C4-2B (cell line): ENCODE measurements at regions not wholly inside any gene's neighbourhood (a gene's known extent, or its start where the extent isn't known, plus 50 kb on each side); places are given as distances from the start of the nearest gene placed in this dataset.

Source experiments
- CTCF ChIP-seq: fragments of 450-650 bp; conservative IDR thresholded peaks from 2 replicates; pipeline ENCODE4 v1.5.1; 2017; ENCODE audit warnings: mild to moderate bottlenecking
- ZFX ChIP-seq: fragments of 450-650 bp; IDR thresholded peaks from 2 replicates; pipeline ENCODE4 v1.6.1; 2017

- no peak for TF ChIP-seq CTCF
- no peak for TF ChIP-seq ZFX
Observed at GRCh38 chr2:239788576-239789098, 236.5 kb downstream of the NDUFA10 start.
